Transverse colon (tissue), 4 donors: ENCODE measurements at regions not wholly inside any gene's neighbourhood (a gene's known extent, or its start where the extent isn't known, plus 50 kb on each side); places are given as distances from the start of the nearest gene placed in this dataset.

Source experiments
- EP300 ChIP-seq: sonication (generic); formaldehyde crosslinking; IDR thresholded peaks from one replicate; pipeline ENCODE4 v1.6.1; 2017; ENCODE audit warnings: antibody characterized with exemption, low read depth
- POLR2A ChIP-seq: fragments of 450-650 bp; IDR thresholded peaks from one replicate; pipeline ENCODE4 v1.6.1; 2016; ENCODE audit warnings: antibody characterized with exemption, mild to moderate bottlenecking, moderate library complexity
- POLR2AphosphoS5 ChIP-seq, 3 donors: sonication (generic); formaldehyde crosslinking; IDR thresholded peaks; one replicate each; pipeline ENCODE4 v1.6.1; 2016; ENCODE audit warnings: antibody characterized with exemption in 3 of 3
- TF ChIP-seq, protein P1 (sequence below), 5 experiments: fragments of 200-600 bp in 3 of 5; fragments of 450-650 bp in 2 of 5; sonication (generic) in 3 of 5; IDR thresholded peaks; 1 replicate in 2 of 5; 2 replicates in 3 of 5; pipeline ENCODE4 v1.5.1; 2016 to 2017; ENCODE audit warnings: antibody characterized with exemption in 5 of 5, inconsistent platforms in 3 of 5, mild to moderate bottlenecking in 2 of 5, moderate library complexity in 1 of 5

DNA sequence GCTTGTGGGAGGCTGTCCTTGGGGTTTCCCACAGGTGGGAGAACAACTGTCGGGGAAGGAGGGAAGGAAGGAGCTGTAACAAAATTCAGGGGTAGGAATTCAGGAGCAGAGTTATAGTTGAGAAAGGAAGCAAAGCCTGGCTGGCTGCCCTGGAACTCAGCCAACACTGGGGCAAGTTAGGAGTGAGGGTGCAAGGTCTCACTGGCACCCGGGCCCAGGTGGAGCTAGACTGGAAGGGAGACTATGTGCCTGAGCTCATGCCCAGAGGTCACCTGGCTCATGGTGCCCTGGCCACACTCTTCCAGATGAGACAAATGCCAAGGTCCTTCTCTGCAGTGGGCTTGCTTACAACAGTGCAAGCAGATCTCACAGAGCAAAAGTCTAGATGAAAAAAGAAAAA, 75.6 kb upstream of the ARHGAP28 start:
- TF ChIP-seq, protein P1, sequence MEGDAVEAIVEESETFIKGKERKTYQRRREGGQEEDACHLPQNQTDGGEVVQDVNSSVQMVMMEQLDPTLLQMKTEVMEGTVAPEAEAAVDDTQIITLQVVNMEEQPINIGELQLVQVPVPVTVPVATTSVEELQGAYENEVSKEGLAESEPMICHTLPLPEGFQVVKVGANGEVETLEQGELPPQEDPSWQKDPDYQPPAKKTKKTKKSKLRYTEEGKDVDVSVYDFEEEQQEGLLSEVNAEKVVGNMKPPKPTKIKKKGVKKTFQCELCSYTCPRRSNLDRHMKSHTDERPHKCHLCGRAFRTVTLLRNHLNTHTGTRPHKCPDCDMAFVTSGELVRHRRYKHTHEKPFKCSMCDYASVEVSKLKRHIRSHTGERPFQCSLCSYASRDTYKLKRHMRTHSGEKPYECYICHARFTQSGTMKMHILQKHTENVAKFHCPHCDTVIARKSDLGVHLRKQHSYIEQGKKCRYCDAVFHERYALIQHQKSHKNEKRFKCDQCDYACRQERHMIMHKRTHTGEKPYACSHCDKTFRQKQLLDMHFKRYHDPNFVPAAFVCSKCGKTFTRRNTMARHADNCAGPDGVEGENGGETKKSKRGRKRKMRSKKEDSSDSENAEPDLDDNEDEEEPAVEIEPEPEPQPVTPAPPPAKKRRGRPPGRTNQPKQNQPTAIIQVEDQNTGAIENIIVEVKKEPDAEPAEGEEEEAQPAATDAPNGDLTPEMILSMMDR (IDR thresholded peaks at IDR 0.05) = no peak
- TF ChIP-seq EP300 = no peak
- no peak for TF ChIP-seq POLR2A
- no peak for TF ChIP-seq POLR2AphosphoS5 (IDR thresholded peaks at IDR 0.05)
